KBM-7 (cell line): ENCODE measurements at regions not wholly inside any gene's neighbourhood (a gene's known extent, or its start where the extent isn't known, plus 50 kb on each side); places are given as distances from the start of the nearest gene placed in this dataset.
A peak's percentile ranks its signal among the peaks of the same experiment; 100 is the strongest.

Experiments
- DNase-seq: peaks from one replicate; pipeline ENCODE4 v3.0.0-alpha.2; 2015
- in situ Hi-C: fragments of 300-500 bp; cut with MboI; formaldehyde crosslinking; loops from 2 replicates; pipeline ENCODE4 v1.14.3; 2020; ENCODE audit warnings: low sequenced_read_pairs, low pct_unique_long_range_greater_than_20kb, mixed read lengths

DNA sequence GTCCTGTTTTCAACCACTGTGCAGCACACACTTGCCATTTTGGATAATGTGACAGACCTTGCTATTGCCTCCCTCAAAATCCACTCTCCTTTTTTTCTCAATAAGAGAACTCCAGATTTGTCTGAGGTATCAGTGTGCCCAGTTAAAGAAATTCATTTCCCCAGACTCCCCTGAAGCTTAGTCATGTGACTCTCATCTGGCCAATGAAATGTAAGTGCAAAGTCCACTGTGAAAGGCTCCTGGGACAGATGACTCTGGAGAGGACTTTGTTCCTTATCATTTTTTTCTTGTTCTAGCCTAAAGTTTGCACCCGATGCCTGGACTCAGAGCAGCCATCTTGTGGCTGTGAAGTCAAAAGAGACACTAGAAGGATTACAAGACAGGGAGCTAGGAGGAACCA, 268.6 kb upstream of the LRTM1 start:
- DNase-seq = no peak
- in situ Hi-C loops = no loop called here

DNA sequence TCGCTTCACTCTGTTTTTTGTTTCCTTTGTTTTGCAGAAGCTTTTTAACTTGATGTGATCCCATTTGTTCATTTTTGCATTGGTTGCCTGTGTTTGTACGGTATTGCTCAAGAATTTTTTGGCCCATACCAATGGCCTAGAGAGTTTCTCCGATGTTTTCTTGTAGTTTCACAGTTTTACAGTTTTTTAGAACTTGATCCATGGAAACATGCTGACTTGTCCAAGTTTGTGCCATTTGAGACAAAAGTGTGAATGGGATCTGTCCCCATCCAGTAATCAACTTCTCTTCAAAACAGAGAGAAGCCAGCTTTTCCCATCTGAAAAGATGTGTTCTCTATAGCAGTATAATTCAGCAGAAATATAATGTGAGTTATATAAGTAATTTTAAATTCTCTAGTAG, 266.5 kb upstream of the LRTM1 start:
- in situ Hi-C loops = no loop called here
- DNase-seq = no peak

DNA sequence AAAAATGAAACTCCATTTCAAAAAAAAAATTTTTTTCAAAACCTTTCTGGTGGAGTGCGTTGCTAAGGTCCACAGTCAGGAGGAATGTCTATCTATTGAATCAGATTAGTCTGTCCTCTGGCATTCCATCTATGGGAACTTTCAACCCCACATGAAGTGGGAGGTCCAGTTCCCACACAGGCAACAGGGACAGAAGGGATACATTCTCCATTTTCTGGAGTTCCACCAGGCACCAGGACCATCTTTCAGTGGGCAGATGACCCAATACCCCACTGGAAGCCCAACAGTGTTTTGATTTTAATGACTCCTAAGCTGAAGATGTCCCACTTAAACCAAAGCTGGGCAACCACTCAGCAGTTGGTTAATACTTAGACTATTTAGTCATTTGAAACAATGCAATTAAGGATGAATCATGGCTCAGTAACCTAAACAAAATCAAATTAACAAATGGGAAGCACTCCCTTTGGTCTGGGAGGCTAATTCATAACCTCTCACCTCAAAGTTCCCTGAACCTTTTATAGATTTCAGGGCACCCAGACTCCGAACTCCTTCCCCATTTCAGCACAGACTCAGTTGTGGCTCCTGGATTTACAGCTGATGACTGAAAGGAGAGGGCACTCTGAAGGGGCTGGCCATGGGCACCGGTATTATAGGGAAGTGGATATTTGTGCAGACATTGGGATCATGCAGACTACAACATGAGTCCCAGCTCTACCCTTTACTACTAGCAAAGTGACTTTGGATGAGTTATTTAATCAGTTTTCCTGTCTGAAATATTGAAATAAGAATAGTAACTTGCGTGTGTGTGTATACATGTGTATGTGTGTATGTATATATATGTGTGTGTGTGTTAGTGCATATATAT, 264.3 kb upstream of the LRTM1 start:
- DNase-seq = no peak
- in situ Hi-C loops = no loop called here

DNA sequence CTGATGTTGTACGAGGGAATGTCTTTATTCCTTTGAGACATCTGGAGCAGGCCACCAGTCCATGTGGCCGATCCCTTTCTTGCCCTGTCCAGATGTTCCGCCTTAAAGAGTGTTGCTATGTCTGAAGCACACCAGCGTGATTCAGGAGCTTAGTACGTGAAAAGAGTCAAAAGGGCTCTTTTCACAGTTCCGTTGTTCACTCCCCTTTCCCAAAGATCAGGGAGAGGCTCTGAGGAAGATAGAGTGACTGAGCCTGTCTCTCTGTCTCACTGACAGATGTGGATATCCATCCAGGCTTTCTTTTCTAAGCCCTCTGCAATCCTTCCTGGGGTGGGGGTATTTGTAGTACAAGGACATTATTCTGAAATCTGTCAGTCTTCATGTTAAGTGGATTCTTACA, 262.5 kb upstream of the LRTM1 start:
- no peak for DNase-seq
- in situ Hi-C loops = no loop called here

DNA sequence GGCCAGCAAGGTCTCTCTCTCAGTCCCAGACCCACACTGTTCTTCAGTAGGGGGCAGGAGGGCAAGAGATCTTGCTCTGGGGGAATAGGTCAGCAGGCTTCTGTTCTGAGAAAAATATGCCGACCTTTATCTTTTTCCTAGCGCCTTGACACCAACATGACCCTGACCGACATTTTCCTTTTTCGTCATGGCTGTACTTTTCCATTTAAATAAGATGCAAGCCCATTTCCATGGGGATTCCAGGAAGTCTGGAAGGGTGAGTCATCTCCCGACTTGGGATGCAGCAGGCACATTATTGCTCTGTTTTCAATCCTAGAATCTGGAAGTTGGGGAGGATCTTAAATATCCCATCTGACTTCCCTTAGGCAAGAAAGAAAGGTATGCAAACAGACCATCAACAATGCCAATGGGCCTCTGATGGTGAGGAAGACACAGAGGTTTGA, 261.5 kb upstream of the LRTM1 start:
- no peak for DNase-seq
- in situ Hi-C loops = no loop called here

DNA sequence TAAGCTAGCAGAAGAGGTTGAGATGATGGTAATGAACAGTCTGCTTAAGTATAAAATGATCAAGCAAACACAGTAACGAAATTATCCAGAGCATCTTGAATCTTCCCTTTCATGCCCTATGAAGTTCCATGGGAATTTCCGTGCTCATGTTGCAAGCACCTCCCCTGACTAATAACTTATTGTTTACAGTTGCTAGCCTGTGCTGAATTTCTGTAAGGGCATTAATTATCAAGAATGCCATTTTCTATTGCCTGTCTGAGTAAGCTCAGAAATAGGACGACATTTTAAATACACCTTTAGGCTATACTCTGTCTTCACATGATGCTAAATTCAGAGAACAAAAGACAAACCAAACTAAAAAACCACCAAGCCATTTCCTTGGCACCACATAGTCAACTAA, 257.5 kb upstream of the LRTM1 start:
- DNase-seq = no peak
- in situ Hi-C loops = no loop called here

DNA sequence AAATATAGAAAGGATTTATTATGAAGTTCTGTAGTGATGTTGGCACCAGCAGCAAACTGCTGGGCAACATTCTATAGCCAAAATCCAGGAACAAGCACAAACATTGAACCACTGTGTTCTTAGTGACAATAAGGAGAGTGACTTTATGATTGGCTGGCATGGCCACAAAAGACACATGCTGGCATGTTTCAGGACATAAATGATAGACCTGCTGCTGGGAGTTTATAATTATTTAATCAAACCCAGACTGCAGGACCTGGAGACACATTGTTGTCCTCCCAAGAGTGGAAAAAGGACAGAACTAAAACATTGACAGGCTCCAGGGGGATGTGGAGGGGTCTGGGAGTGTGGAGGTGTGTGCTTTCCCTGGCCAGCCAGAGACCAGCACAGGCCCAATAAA, 255.3 kb upstream of the LRTM1 start:
- DNase-seq = no peak
- in situ Hi-C loops = no loop called here

DNA sequence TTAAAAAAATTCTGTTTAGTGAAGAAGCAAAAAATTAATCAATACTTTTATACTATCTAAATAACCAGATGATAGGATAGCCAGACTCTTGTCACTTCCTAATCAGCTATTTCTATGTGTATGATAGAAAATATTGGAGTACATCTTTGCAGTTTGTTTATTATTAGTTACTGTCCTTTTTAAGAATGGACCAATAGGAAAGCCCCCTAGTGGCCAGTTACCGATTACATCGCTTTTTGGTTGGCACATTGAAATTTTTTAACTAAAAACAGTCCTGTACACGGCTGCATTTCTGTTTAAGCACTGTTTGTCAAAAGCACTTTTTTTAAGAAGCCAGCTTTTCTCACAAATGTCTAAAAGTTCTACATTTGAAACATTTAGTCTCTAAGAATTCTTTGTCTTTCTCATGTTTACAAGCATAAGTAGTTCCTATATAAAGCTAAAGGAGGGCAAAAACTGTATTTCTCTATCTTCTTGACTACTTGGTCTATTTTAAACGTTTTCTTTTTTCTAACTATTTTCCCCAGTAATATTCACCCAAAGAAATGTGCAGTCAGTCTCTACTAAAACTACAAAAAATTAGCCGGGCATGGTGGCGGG, 253.2 kb upstream of the LRTM1 start:
- in situ Hi-C loops = no loop called here
- peak; percentile 36 for DNase-seq

DNA sequence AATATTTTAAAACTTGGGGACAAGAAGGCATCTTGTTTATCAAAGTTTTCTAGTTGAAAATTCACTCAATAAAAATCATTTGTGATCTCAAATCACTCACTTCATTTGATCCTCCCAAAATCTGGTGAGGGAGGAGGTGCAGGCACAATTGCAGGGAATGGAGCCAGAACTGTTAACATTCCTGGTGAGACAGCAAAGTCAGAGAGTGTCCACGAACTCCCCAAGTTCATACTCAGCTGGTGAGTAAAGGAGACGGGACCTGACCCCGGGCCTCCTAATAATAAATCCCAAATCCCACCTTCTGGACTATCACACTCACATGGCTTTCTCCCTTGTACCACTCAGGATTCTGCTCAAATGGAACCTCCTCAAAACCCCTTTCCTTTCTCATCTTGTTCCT, 252.3 kb upstream of the LRTM1 start:
- in situ Hi-C loops = no loop called here

DNA sequence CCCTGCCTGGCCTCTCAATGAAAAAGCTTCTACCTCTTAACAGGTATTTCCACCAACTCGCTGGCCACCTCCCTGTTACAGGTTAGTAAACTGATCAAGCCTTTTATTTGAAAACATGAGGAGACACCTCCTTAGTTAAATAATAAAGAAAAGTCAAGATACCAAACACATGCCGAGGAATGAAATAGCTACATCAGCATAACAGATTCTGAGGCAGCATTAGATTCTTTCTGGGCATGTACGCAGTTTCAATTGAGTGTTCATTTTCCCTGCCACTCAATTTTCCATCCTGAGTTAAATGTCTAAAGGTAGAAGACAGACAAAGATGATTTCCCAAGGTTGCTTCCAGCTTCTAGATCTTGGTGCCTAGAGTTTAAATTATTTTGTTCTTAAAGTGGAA, 250.5 kb upstream of the LRTM1 start:
- in situ Hi-C loops = no loop called here

More for the DNA sequence above, 252.3 kb upstream of the LRTM1 start:
- DNase-seq = no peak

DNA sequence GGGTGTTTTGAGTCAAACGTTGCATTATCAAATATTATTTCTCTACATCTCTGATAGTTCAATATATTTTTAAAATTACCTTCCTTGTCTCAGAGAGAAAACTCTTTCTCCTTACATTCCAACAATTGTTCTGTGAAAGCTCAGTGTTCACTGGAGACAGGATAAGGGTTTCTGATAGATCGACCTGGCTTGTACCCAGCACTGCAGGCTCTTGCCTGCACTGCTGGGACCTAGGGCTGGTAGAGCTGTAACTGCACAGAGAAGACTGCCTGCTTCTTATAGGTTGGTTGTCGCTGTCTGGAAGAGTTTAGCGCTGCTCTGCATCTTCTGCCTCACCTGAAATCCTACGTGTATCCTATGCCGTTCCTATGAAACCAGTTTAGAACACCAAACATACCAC, 249.9 kb upstream of the LRTM1 start:
- no peak for DNase-seq
- in situ Hi-C loops = no loop called here

More for the DNA sequence above, 250.5 kb upstream of the LRTM1 start:
- DNase-seq = no peak

DNA sequence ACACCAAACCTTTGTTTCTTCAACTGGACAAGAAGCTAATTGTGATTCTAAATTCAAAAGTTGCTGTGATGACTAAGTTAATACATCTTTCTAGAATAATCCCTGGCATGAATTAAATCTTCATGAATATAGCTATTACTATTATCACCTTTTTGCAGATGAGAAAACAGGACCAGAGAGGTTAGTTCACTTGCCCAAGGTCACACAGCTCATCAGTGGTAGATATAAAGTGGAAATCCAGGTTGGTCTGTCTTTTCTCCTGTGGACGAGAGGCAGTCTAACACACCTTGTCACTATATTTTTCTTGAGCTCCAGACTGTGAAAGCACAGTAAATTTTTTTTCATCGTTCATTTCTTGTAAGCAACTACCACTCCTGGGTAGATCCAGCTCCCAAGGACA, 247.6 kb upstream of the LRTM1 start:
- in situ Hi-C loops = no loop called here
- DNase-seq = no peak

DNA sequence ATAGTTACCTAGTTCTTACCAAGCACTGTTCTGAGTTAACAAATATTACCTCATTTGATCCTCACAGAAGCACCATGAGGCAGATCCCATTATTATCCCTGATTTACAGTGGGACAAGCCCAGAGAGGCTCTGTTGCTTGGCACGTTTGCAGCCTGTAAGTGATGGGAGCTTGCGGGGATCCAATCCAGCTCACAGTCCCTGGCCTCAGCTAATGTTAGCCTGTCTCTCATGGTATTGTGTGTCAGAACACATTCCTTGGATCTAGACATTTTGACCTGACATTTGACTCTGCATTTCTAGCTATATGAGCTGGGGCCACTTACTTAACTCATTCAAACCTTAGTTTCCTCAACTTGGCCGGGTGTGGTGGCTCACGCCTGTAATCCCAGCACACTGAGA, 246.9 kb upstream of the LRTM1 start:
- in situ Hi-C loops = no loop called here
- no peak for DNase-seq

DNA sequence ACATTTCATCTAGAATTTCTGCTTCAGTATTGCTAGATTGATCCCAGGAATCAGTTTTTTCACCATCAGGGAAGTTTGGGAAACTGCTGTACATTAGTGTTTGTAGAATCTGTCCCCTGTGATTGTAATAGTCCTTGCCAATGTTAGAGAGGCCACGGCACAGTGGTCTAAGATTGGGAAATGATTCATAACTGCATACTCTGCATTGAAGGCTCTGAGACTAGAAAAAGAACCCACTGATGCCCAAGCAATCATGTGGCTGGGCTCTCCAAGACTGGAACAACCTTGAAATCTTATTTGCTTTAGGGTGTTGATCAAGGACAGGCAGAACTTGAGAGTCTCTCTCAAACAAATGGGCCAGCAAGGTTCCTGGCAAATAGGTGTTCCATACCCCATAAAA, 245.6 kb upstream of the LRTM1 start:
- DNase-seq = no peak
- in situ Hi-C loops = no loop called here

DNA sequence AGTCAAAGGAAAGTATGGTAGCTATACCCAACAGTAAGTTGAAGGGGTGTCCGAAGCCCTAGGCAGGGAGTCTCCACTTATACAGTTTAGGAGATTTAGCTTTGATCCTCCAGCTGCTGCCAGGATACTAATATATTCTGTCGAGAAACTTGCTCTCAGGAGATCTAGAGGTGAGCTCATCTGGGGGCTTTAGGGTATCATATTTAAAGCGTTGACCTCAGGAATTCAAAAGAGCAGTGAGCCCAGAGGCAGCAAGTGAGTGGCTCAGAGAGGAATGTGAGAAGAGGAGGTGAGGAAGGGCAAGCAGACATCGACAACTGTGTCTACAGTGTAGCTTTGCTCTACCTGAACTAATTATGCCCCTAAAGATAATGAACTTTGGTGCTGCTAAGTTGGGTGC, 245.1 kb upstream of the LRTM1 start:
- no peak for DNase-seq
- in situ Hi-C loops = no loop called here

DNA sequence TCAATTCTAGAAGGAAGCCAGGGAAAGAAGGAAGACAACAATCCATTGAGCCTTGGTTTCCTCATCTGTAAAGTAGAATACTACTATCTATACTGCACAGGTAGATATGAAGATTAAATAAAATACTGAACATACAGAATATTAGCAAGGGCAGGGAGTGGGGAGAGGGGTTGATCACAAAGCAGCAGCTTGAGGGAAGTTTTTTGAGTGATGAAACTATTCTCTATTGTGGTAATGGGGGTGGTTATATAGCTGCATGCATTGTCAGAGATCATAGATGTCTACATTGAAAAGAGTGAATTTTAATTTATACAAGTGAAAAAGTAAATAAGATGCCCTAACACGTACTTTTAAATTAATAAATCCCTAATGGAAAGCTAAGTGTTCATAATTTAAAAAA, 242.6 kb upstream of the LRTM1 start:
- DNase-seq = no peak
- in situ Hi-C loops = no loop called here

DNA sequence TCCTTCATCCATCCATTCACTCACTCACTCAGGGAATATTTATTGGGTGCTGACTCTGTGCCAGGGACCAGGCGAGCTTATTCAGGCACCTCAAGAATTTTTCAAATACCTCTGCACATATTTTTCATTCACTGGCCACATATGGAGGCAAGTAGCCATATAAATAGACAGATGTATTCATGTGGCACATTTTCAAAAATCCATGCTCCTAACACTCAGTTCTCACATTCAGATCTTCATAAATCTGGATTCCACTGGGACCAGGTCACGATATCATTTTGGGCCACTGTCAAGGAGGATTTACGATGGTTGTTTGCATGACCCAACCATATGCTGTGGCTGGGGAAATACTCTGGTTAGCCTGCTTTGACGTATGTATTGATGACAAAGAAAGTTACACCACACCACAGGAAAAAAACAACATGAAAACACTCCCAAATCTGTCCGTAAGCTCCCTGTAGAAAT, 241.8 kb upstream of the LRTM1 start:
- no peak for DNase-seq
- in situ Hi-C loops = no loop called here

DNA sequence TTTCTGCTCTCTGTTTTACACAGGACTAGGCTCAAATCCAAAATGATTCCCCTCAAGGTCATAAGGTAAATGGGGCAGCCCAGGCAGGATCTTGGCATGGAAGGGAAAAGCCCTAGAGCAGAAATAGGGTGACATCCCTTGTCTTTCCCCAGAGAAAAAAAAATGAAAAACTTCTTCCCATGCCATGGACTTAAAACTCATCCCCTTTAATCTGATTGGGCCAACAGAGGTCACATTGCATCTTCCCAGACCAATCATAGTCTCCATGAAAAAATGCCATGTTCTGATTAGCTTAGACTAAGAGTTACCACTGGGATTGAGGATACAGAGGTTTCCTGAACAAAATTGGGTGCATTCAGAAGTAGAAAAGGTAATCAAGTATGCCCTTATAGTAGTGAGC, 241.3 kb upstream of the LRTM1 start:
- DNase-seq = no peak
- in situ Hi-C loops = no loop called here

DNA sequence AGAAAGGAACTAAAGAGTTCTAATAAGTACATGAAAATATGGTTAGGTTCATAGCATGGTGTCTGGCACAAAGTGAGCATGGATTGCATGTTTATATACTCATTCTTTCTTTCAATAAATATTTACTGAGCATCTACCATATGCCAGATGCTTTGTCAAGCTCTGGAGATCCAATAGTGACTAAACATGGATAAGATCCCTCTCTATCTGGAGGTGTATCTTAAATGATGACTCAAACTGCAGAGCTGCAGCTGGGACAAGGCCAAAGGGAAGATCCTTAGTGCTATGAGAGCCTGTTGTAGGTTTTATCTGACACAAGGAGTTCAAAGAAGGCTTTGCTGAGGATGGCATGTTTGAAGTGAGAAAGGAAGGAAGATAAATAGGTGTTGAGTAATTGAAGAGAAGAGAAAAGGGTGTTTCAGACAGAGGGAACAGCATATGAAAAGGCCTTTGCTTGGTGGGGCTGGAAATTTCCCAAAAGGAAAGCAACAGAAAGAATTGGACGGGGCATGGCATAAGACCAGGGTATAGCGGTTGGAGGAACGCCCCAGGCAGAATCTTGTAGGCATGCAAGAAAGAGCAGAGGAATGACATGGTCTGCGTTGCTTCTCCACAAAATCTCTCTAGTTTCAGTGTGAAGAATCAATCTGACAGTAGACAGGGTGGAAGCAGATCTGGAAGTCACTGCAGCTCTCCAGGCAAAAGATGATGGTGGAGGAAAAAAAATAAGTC, 239.9 kb upstream of the LRTM1 start:
- no peak for DNase-seq

More for the DNA sequence above, 239.9 kb upstream of the LRTM1 start:
- in situ Hi-C loops = no loop called here
